IPS DF 6.9 (cell line): ENCODE measurements at regions not wholly inside any gene's neighbourhood (a gene's known extent, or its start where the extent isn't known, plus 50 kb on each side); places are given as distances from the start of the nearest gene placed in this dataset.
"Not testable (repeated sequence)": the region's sequence is repeated elsewhere in the genome, so short reads cannot be mapped to it uniquely, and the experiment has no call there.

Experiments used
- DNase-seq: peaks from one replicate; pipeline ENCODE4 v3.0.0-alpha.2; 2013; ENCODE audit warnings: low read depth, low spot score
- H3K27ac ChIP-seq: one replicate; pipeline ENCODE4 v1.5.1; 2013; ENCODE audit warnings: low read length, control low read depth
- H3K27me3 ChIP-seq: 2 replicates; pipeline ENCODE4 v1.6.1; 2013; ENCODE audit warnings: mild to moderate bottlenecking, low read length; ENCODE audit not compliant: control insufficient read depth, insufficient read depth
- H3K36me3 ChIP-seq: 2 replicates; pipeline ENCODE4 v1.6.1; 2013; ENCODE audit warnings: low read length; ENCODE audit not compliant: control insufficient read depth, insufficient read depth
- H3K4me1 ChIP-seq: 2 replicates; pipeline ENCODE4 v1.6.1; 2013; ENCODE audit warnings: low read length; ENCODE audit not compliant: control insufficient read depth, insufficient read depth
- H3K4me3 ChIP-seq: 2 replicates; pipeline ENCODE4 v1.5.1; 2013; ENCODE audit warnings: mild to moderate bottlenecking, low read length
- H3K9me3 ChIP-seq: 2 replicates; pipeline ENCODE4 v1.6.1; 2013; ENCODE audit warnings: low read length, inconsistent platforms; ENCODE audit not compliant: control insufficient read depth, insufficient read depth
- WGBS: extraction: QIAGEN DNeasy Blood & Tissue Kit; methylation state at CpG from one replicate; pipeline ENCODE4 v1.1.7; 2013; ENCODE audit warnings: mixed read lengths, missing lambda C conversion rate; ENCODE audit not compliant: insufficient read length, insufficient coverage; 5-methylcytosine and 5-hydroxymethylcytosine counted together

DNA sequence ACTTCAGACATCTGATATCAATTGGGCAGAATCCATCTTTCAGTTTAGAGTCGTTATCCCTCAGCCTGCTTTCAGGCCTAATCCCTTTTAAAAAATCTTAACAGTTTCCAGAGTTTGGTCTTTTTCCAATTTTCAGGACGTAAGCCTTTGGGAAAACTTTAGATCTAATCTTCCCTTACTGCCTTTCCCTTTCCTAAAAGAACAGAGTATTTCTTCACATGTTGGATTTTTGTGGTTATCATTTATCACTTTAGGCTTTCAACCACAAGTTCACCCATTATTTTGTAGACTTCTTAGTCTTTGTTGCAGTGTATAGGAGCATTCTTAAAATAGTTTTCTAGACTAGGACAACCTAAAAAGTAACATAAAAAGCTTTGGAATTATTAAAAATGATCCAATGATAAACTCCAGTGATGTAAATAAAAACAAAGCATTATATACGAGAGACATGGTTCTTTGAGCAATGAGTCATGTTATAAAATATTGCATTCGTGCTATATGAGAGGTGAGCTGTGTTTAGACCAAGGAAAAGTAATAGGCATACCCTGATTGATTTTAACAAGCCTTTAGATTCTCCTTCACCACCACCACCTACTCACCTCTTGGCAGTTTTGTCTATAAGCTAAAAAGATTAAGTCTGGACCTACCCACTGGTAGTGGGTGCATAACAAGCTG lies 90.4 kb upstream of the MCHR2 start:
- no peaks in the 10 kb centered on the region for H3K27me3 ChIP-seq
- no peaks in the 10 kb centered on the region for H3K4me1 ChIP-seq
- no CpG with 5 or more reads among the region's 4 CpGs for WGBS
- H3K4me3 ChIP-seq = no peak overlapping the region
- DNase-seq = no peak
- H3K9me3 ChIP-seq = no peaks in the 10 kb centered on the region
- H3K27ac ChIP-seq = no peak overlapping the region
- H3K36me3 ChIP-seq = no peaks in the 10 kb centered on the region

GRCh38 chr6:100078509-100078908 lies 84.5 kb upstream of the MCHR2 start:
- H3K27me3 ChIP-seq = no peaks in the 10 kb centered on the region

GRCh38 chr6:100065348-100065747 lies 71.3 kb upstream of the MCHR2 start:
- Histone ChIP-seq H3K27me3 (no peaks in the 10 kb centered on the region), H3K9me3 (no peaks in the 10 kb centered on the region), H3K27ac (no peak overlapping the region), H3K4me1 (no peaks in the 10 kb centered on the region), H3K4me3 (no peak overlapping the region), H3K36me3 (no peaks in the 10 kb centered on the region)
- WGBS = no CpG with 5 or more reads among the region's 1 CpG
- DNase-seq = no peak

More at GRCh38 chr6:100078509-100078908, 84.5 kb upstream of the MCHR2 start:
- no peaks in the 10 kb centered on the region for H3K9me3 ChIP-seq
- peak; percentile 41 for DNase-seq
- H3K4me1 ChIP-seq = no peaks in the 10 kb centered on the region
- no peak overlapping the region for H3K4me3 ChIP-seq
- WGBS = no CpG with 5 or more reads among the region's 5 CpGs
- H3K27ac ChIP-seq = no peak overlapping the region
- H3K36me3 ChIP-seq = no peaks in the 10 kb centered on the region

- H3K27ac ChIP-seq = no peak overlapping the region
- no peaks in the 10 kb centered on the region for H3K4me1 ChIP-seq
- no peaks in the 10 kb centered on the region for H3K27me3 ChIP-seq
- H3K9me3 ChIP-seq = no peaks in the 10 kb centered on the region
- WGBS = no CpG with 5 or more reads among the region's 4 CpGs
- no peaks in the 10 kb centered on the region for H3K36me3 ChIP-seq
- DNase-seq = no peak
- no peak overlapping the region for H3K4me3 ChIP-seq
Observed at GRCh38 chr6:100062621-100063020, 68.6 kb upstream of the MCHR2 start.

DNA sequence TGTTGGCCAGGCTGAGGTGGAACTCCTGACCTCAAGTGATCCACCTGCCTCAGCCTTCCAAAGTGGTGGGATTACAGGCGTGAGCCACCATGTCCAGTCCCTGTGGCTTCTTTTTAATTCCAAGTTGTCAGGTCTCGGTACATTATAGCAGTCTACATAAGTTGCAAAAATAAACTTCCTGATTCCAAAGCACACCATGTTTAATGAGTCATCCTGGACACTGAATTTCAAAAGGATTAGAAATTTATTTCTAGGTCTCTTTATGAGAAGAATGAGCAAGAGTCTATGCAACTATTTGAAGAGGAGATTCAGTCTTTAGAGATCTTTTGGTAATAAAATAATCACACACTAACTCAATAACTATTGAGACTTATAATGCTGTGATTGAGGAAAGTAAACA lies 63.9 kb upstream of the MCHR2 start:
- no peaks in the 10 kb centered on the region for H3K9me3 ChIP-seq
- WGBS = no CpG with 5 or more reads among the region's 2 CpGs
- no peak for DNase-seq
- no peaks in the 10 kb centered on the region for H3K36me3 ChIP-seq
- no peak overlapping the region for H3K27ac ChIP-seq
- H3K4me1 ChIP-seq = no peaks in the 10 kb centered on the region
- H3K4me3 ChIP-seq = no peak overlapping the region
- H3K27me3 ChIP-seq = no peaks in the 10 kb centered on the region

GRCh38 chr6:100050550-100050949 lies 56.5 kb upstream of the MCHR2 start:
- Histone ChIP-seq H3K27ac (no peak overlapping the region), H3K4me3 (no peak overlapping the region), H3K36me3 (no peaks in the 10 kb centered on the region), H3K27me3 (no peaks in the 10 kb centered on the region), H3K9me3 (no peaks in the 10 kb centered on the region), H3K4me1 (no peaks in the 10 kb centered on the region)
- WGBS = no CpG with 5 or more reads among the region's 2 CpGs
- no peak for DNase-seq

DNA sequence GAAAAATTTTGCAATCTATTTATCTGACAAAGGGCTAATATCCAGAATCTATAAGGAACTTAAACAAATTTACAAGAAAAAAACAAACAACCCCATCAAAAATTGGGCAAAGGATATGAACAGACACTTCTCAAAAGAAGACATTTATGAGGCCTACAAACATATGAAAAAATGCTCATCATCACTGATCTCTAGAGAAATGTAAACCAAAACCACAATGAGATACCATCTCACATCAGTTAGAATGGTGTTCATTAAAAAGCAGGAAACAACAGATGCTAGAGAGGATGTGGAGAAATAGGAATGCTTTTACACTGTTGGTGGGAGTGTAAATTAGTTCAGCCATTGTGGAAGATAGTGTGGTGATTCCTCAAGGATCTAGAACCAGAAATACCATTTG lies 49.9 kb upstream of the MCHR2 start:
- DNase-seq, H3K27ac ChIP-seq, H3K27me3 ChIP-seq, H3K4me1 ChIP-seq, H3K9me3 ChIP-seq, H3K36me3 ChIP-seq, H3K4me3 ChIP-seq: not testable (repeated sequence)
